ENCODE measurements at regions not wholly inside any gene's neighbourhood (a gene's known extent, or its start where the extent isn't known, plus 50 kb on each side); places are given as distances from the start of the nearest gene placed in this dataset.

- no peak for TF ChIP-seq CTCF (IDR thresholded peaks at IDR 0.05; ENCODE audit: poor library complexity, severe bottlenecking)
- no peak for TF ChIP-seq SMC3 (conservative IDR thresholded peaks at IDR 0.05; ENCODE audit: poor library complexity)
- TF ChIP-seq POLR2AphosphoS5 (IDR thresholded peaks at IDR 0.05) = no peak
- no peak for TF ChIP-seq RAD21 (conservative IDR thresholded peaks at IDR 0.05)
- TF ChIP-seq EP300 (conservative IDR thresholded peaks at IDR 0.05; ENCODE audit: poor library complexity, severe bottlenecking) = no peak
- no peak for TF ChIP-seq EZH2 (IDR thresholded peaks at IDR 0.05; ENCODE audit: borderline replicate concordance, insufficient read depth, low read length, poor library complexity, severe bottlenecking)
- no peak for TF ChIP-seq TAF1 (IDR thresholded peaks at IDR 0.05; ENCODE audit: low read depth)
Measured at GRCh38 chr6:120857422-120857821, 476.9 kb downstream of the TBC1D32 start.

All from neural cell (in vitro differentiated cells).